GM19025 (cell line): ENCODE measurements at regions not wholly inside any gene's neighbourhood (a gene's known extent, or its start where the extent isn't known, plus 50 kb on each side); places are given as distances from the start of the nearest gene placed in this dataset.
"Not testable (repeated sequence)": the region's sequence is repeated elsewhere in the genome, so short reads cannot be mapped to it uniquely, and the experiment has no call there.

Experiments
- ATAC-seq: cut with Tn5 transposase; IDR thresholded peaks from one replicate; pipeline ENCODE4 v1.9.1; 2021; ENCODE audit warnings: mild to moderate bottlenecking, low read depth, moderate library complexity; ENCODE audit not compliant: unreplicated experiment

GRCh38 chr6:140401761-140402160 is 1027.3 kb upstream of the CITED2 start:
- ATAC-seq: no peak

GRCh38 chr6:140398076-140398475 is 1023.6 kb upstream of the CITED2 start:
- no peak for ATAC-seq

- no peak for ATAC-seq
These were observed 1022.7 kb upstream of the CITED2 start for GRCh38 chr6:140397106-140397505.

- no peak for ATAC-seq
These were observed 1019.5 kb upstream of the CITED2 start for GRCh38 chr6:140393665-140394540.

GRCh38 chr6:140388815-140389214 is 1014.4 kb upstream of the CITED2 start:
- no peak for ATAC-seq

- ATAC-seq: no peak
These were observed 1013.8 kb upstream of the CITED2 start for GRCh38 chr6:140388192-140388802.

GRCh38 chr6:140385679-140386078 is 1011.2 kb upstream of the CITED2 start:
- no peak for ATAC-seq

GRCh38 chr6:140382355-140382754 is 1007.9 kb upstream of the CITED2 start:
- ATAC-seq: no peak

- ATAC-seq: no peak
These were observed 1006.2 kb upstream of the CITED2 start for GRCh38 chr6:140380427-140381218.

GRCh38 chr6:140379919-140380318 is 1005.5 kb upstream of the CITED2 start:
- ATAC-seq: no peak

- no peak for ATAC-seq
These were observed 1001.8 kb upstream of the CITED2 start for GRCh38 chr6:140376209-140376608.

- not testable (repeated sequence) for ATAC-seq
These were observed 999.3 kb upstream of the CITED2 start for GRCh38 chr6:140373728-140374127.

- ATAC-seq: no peak
These were observed 997.6 kb upstream of the CITED2 start for GRCh38 chr6:140372064-140372463.

- no peak for ATAC-seq
These were observed 996.8 kb upstream of the CITED2 start for GRCh38 chr6:140370976-140371870.

- ATAC-seq: no peak
These were observed 996.0 kb upstream of the CITED2 start for GRCh38 chr6:140370441-140370840.

- no peak for ATAC-seq
These were observed 992.5 kb upstream of the CITED2 start for GRCh38 chr6:140366991-140367390.

- ATAC-seq: no peak
These were observed 990.5 kb upstream of the CITED2 start for GRCh38 chr6:140364916-140365315.

- no peak for ATAC-seq
These were observed 986.2 kb upstream of the CITED2 start for GRCh38 chr6:140360651-140361050.

GRCh38 chr6:140355476-140355875 is 981.0 kb upstream of the CITED2 start:
- ATAC-seq: no peak

- ATAC-seq: no peak
These were observed 979.8 kb upstream of the CITED2 start for GRCh38 chr6:140354296-140354695.
